Mesothelial cell of epicardium (in vitro differentiated cells): ENCODE measurements at regions not wholly inside any gene's neighbourhood (a gene's known extent, or its start where the extent isn't known, plus 50 kb on each side); places are given as distances from the start of the nearest gene placed in this dataset.

Experiments used
- DNase-seq, 2 experiments: peaks; one replicate each; pipeline ENCODE4 v3.0.0; 2021; ENCODE audit warnings: low spot score in 2 of 2; ENCODE audit not compliant: unreplicated experiment in 2 of 2
- H3K27ac Mint-ChIP-seq: 2 replicates; pipeline ENCODE4 v1.8.0; 2021; ENCODE audit warnings: mixed read lengths
- H3K27me3 Mint-ChIP-seq: 2 replicates; pipeline ENCODE4 v1.8.0; 2021; ENCODE audit warnings: low read depth, mixed read lengths
- H3K36me3 Mint-ChIP-seq: 2 replicates; pipeline ENCODE4 v1.8.0; 2021; ENCODE audit warnings: mixed read lengths
- H3K4me1 Mint-ChIP-seq: 2 replicates; pipeline ENCODE4 v1.8.0; 2021; ENCODE audit warnings: mixed read lengths
- H3K4me3 Mint-ChIP-seq: 2 replicates; pipeline ENCODE4 v1.8.0; 2021; ENCODE audit warnings: mild to moderate bottlenecking, moderate library complexity, mixed read lengths
- H3K9me3 Mint-ChIP-seq: 2 replicates; pipeline ENCODE4 v1.8.0; 2021; ENCODE audit warnings: mixed read lengths
- TF ChIP-seq, protein P1 (sequence below): fragments of 200-600 bp; sonication (generic); IDR thresholded peaks from one replicate; pipeline ENCODE4 v1.5.0; 2021; ENCODE audit warnings: antibody characterized with exemption; ENCODE audit not compliant: unreplicated experiment

DNA sequence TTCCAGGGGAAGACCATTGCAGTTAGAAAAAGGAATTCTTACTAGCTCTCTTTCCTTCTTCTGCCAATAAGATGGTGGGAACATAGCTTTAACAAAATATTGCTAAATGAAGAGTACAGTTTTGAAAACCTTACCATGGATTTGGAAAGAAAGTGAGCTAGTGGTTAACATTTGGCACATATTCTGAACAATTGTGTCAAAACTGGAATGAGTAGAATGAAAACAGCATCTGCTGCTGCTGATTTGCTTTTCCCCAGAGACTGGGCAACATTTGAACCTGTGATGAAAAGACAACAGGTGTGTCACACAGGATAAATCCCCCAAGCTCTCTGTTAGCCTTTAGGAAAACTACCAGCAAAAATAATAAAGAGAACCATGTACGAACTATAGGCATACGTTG, 761.4 kb downstream of the KCNA4 start:
- TF ChIP-seq, protein P1, sequence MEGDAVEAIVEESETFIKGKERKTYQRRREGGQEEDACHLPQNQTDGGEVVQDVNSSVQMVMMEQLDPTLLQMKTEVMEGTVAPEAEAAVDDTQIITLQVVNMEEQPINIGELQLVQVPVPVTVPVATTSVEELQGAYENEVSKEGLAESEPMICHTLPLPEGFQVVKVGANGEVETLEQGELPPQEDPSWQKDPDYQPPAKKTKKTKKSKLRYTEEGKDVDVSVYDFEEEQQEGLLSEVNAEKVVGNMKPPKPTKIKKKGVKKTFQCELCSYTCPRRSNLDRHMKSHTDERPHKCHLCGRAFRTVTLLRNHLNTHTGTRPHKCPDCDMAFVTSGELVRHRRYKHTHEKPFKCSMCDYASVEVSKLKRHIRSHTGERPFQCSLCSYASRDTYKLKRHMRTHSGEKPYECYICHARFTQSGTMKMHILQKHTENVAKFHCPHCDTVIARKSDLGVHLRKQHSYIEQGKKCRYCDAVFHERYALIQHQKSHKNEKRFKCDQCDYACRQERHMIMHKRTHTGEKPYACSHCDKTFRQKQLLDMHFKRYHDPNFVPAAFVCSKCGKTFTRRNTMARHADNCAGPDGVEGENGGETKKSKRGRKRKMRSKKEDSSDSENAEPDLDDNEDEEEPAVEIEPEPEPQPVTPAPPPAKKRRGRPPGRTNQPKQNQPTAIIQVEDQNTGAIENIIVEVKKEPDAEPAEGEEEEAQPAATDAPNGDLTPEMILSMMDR, result no peak
- no peak overlapping the region for H3K4me3 Mint-ChIP-seq
- H3K36me3 Mint-ChIP-seq, result no peaks in the 10 kb centered on the region
- peaks cover 29% of the 10 kb centered on the region for H3K9me3 Mint-ChIP-seq
- peaks cover 4% of the 10 kb centered on the region for H3K27me3 Mint-ChIP-seq
- no peak for DNase-seq
- no peak overlapping the region for H3K27ac Mint-ChIP-seq
- H3K4me1 Mint-ChIP-seq, result no peaks in the 10 kb centered on the region

DNA sequence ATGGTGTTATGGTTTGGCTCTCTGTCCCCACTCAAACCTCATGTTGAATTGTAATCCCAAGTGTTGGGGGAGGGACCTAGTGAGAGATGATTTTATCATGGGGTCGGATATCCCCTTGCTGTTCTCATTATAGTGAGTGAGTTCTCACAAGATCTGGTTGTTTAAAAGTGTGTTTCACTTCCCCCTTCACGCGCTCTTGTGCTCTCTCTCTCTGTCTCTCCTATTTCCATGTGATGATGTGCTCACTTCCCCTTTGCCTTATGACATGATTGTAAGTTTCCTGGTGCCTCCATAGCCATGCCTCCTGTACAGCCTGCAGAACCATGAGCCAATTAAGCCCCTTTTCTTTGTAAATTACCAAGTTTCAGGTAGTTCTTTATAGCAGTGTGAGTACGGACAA, 765.1 kb downstream of the KCNA4 start:
- no peak overlapping the region for H3K27ac Mint-ChIP-seq
- H3K9me3 Mint-ChIP-seq, result peaks cover 3% of the 10 kb centered on the region
- TF ChIP-seq, protein P1, result no peak
- H3K4me1 Mint-ChIP-seq, result no peaks in the 10 kb centered on the region
- no peak overlapping the region for H3K4me3 Mint-ChIP-seq
- no peaks in the 10 kb centered on the region for H3K36me3 Mint-ChIP-seq
- H3K27me3 Mint-ChIP-seq, result no peaks in the 10 kb centered on the region
- DNase-seq, result no peak

- Mint-ChIP-seq H3K27me3 (no peaks in the 10 kb centered on the region), H3K9me3 (peaks cover 3% of the 10 kb centered on the region), H3K27ac (no peak overlapping the region), H3K4me1 (no peaks in the 10 kb centered on the region), H3K36me3 (no peaks in the 10 kb centered on the region), H3K4me3 (no peak overlapping the region)
- DNase-seq, result no peak
- TF ChIP-seq, protein P1, result no peak
Observed at GRCh38 chr11:29249713-29250112, 767.1 kb downstream of the KCNA4 start.

DNA sequence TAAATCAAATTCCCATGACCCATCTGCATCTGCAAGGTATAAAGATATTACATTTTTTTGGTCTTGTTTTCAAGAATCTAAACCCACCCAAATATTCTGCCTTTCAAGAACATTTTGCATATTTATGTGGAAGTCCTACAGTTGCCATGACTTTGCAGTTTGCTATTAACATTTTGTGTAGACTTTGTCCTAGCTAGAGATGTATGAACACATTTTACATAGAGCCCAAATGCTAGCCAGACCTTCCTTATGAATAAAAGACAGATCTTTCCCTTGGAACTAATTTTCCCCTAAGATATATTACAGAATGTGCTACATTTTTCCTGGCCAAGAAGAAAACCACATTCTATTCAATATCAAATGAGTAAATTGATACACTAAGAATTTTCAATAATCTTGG, 772.5 kb downstream of the KCNA4 start:
- Mint-ChIP-seq H3K4me3 (no peak overlapping the region), H3K27ac (no peak overlapping the region), H3K9me3 (peaks cover 9% of the 10 kb centered on the region), H3K36me3 (no peaks in the 10 kb centered on the region), H3K4me1 (no peaks in the 10 kb centered on the region), H3K27me3 (no peaks in the 10 kb centered on the region)
- TF ChIP-seq, protein P1, result no peak
- DNase-seq, result no peak

DNA sequence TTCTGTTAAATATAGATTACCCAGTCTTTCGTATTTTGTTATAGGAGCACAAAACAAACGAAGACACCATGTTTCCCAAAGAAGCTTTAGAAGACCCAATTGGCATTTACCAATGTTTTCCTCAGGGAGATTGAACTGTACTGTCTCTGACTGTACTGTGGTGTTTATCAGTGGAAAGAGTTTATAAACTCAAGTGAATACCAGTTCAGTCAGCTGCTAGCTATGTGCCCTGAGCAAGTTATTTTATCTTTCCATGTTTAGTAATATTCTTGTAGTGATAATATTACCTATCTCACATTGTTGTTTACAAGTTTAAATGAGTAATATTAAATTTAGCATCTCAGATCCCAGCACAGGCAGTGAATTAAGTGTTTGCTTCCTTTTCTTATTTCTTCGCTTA, 773.2 kb downstream of the KCNA4 start:
- no peak for DNase-seq
- no peaks in the 10 kb centered on the region for H3K27me3 Mint-ChIP-seq
- no peaks in the 10 kb centered on the region for H3K36me3 Mint-ChIP-seq
- H3K4me3 Mint-ChIP-seq, result no peak overlapping the region
- H3K4me1 Mint-ChIP-seq, result no peaks in the 10 kb centered on the region
- H3K9me3 Mint-ChIP-seq, result peaks cover 9% of the 10 kb centered on the region
- H3K27ac Mint-ChIP-seq, result no peak overlapping the region
- TF ChIP-seq, protein P1, result no peak

DNA sequence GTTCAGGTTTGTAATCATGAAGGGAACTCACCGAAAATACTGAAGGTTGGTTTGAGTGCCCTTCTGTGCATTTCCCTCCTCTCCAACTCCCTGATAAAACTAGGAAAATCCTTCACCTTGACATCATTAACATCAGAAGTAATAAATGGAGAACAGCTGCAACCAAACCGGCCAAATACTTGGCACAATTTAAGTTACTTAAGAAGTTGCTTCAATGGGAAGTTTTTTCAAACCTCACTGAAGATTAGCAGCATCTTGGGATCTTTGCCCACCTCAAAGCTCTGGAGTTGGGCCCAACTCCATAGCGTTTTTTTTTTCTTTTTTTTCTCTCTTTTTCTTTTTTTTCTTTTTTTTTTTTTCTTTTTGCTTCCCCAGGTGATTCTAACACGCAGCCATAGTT, 784.8 kb downstream of the KCNA4 start:
- DNase-seq, result no peak
- TF ChIP-seq, protein P1, result no peak
- H3K9me3 Mint-ChIP-seq, result no peaks in the 10 kb centered on the region
- H3K4me3 Mint-ChIP-seq, result no peak overlapping the region
- no peak overlapping the region for H3K27ac Mint-ChIP-seq
- no peaks in the 10 kb centered on the region for H3K4me1 Mint-ChIP-seq
- peaks cover 7% of the 10 kb centered on the region for H3K27me3 Mint-ChIP-seq
- no peaks in the 10 kb centered on the region for H3K36me3 Mint-ChIP-seq
